H1 (cell line): ENCODE measurements at regions not wholly inside any gene's neighbourhood (a gene's known extent, or its start where the extent isn't known, plus 50 kb on each side); places are given as distances from the start of the nearest gene placed in this dataset.
"Not testable (repeated sequence)": the region's sequence is repeated elsewhere in the genome, so short reads cannot be mapped to it uniquely, and the experiment has no call there.

Source experiments
- CHD2 ChIP-seq: IDR thresholded peaks from 2 replicates; pipeline ENCODE4 v1.6.1; 2012; ENCODE audit warnings: low read length, improper control_type of control experiment
- CTCF ChIP-seq, 3 experiments: IDR thresholded peaks; 1 replicate in 2 of 3; 2 replicates in 1 of 3; pipeline versions ENCODE4 v1.5.1 to v1.6.1; 2011; ENCODE audit warnings: low read length in 3 of 3, mild to moderate bottlenecking in 3 of 3, inconsistent platforms in 2 of 3, low read depth in 1 of 3, moderate library complexity in 1 of 3; ENCODE audit not compliant: insufficient read depth in 1 of 3; ENCODE audit errors: control extremely low read depth in 1 of 3
- EZH2 ChIP-seq: fragments of 200-600 bp; sonication (generic); IDR thresholded peaks from 2 replicates; pipeline ENCODE4 v1.7.1; 2012; ENCODE audit warnings: low read depth, mild to moderate bottlenecking, moderate library complexity, low read length, inconsistent platforms; ENCODE audit not compliant: severe bottlenecking
- GABPA ChIP-seq: IDR thresholded peaks from 2 replicates; pipeline ENCODE4 v1.6.1; 2011; ENCODE audit warnings: mild to moderate bottlenecking, low read length, moderate library complexity, borderline replicate concordance; ENCODE audit not compliant: insufficient read depth
- JUND ChIP-seq: IDR thresholded peaks from 2 replicates; pipeline ENCODE4 v1.6.1; 2011; ENCODE audit warnings: mild to moderate bottlenecking, improper control_type of control experiment, low read length
- MAFK ChIP-seq: IDR thresholded peaks from 2 replicates; pipeline ENCODE4 v1.6.1; 2012; ENCODE audit warnings: low read depth, mild to moderate bottlenecking, improper control_type of control experiment, low read length
- POLR2A ChIP-seq, 2 experiments: IDR thresholded peaks; 1 replicate in 1 of 2; 2 replicates in 1 of 2; pipeline ENCODE4 v1.6.1; 2011; ENCODE audit warnings: low read depth in 2 of 2, low read length in 2 of 2, mild to moderate bottlenecking in 2 of 2; ENCODE audit errors: control extremely low read depth in 1 of 2
- POU5F1 ChIP-seq: IDR thresholded peaks from 2 replicates; pipeline ENCODE4 v1.6.1; 2011; ENCODE audit warnings: low read depth, mild to moderate bottlenecking, low read length, moderate library complexity
- SP1 ChIP-seq: IDR thresholded peaks from 2 replicates; pipeline ENCODE4 v1.6.1; 2011; ENCODE audit warnings: low read depth, low read length
- SP4 ChIP-seq: IDR thresholded peaks from 2 replicates; pipeline ENCODE4 v1.6.1; 2012; ENCODE audit warnings: low read length, inconsistent platforms
- TEAD4 ChIP-seq: IDR thresholded peaks from 2 replicates; pipeline ENCODE4 v1.6.1; 2012; ENCODE audit warnings: low read depth, low read length, inconsistent platforms, mixed read lengths

- TF ChIP-seq SP1; EZH2; POLR2A (IDR thresholded peaks at IDR 0.05; ENCODE audit: control extremely low read depth in 1 of 2, low read depth in 2 of 2, low read length in 2 of 2); GABPA; CTCF (IDR thresholded peaks at IDR 0.05; ENCODE audit: control extremely low read depth in 1 of 3, insufficient read depth in 1 of 3, low read depth in 1 of 3, low read length in 3 of 3); JUND; MAFK; POU5F1; SP4; TEAD4; CHD2: not testable (repeated sequence)
Observed at GRCh38 chr10:95130429-95130828, 61.1 kb upstream of the CYP2C8 start.
